GM21390 (cell line): ENCODE measurements at regions not wholly inside any gene's neighbourhood (a gene's known extent, or its start where the extent isn't known, plus 50 kb on each side); places are given as distances from the start of the nearest gene placed in this dataset.
"Not testable (repeated sequence)": the region's sequence is repeated elsewhere in the genome, so short reads cannot be mapped to it uniquely, and the experiment has no call there.

Experiments used
- ATAC-seq: cut with Tn5 transposase; IDR thresholded peaks from one replicate; pipeline ENCODE4 v1.9.1; 2021; ENCODE audit not compliant: unreplicated experiment

DNA sequence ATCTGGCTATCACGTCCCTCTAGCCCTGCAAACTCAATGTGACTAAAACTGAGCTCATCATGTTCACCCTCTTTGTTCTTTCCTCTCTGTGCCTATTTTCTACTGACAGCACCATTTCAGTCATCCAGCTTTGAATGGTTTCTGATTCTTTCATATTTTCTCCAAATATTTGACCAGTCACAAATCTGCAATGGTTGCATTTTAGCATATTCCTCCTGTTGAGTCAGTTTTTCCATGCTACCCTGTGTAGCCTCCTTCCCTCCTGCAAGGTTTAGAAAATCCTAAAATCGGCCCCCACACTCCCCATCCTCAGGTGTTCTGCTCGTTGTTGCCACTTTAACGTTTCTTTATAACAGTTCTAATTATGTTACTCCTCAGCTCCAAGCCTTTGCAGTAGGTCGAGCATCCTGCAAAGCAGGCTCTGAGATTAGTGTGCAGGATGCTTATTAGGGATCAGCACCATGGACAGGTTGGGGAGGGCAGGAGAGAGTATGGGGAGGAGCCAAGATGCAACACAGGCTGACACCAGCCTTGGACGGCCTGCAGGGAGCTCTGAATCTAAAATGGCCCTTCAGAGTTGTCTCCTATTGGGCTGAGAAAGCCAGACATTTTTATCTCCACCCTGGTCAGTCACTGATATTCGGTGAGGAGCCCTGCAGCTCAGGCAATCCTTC lies 531.0 kb upstream of the COBL start:
- no peak for ATAC-seq

DNA sequence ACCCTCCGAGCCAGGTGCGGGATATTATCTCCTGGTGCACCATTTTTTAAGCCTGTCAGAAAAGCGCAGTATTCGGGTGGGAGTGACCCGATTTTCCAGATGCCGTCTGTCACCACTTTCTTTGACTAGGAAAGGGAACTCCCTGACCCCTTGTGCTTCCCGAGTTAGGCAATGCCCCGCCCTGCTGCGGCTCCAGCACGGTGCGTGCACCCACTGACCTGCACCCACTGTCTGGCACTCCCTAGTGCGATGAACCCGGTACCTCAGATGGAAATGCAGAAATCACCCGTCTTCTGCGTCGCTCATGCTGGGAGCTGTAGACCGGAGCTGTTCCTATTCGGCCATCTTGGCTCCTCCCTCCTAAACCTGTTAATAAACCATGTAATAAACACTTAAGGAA lies 522.5 kb upstream of the COBL start:
- ATAC-seq = not testable (repeated sequence)

DNA sequence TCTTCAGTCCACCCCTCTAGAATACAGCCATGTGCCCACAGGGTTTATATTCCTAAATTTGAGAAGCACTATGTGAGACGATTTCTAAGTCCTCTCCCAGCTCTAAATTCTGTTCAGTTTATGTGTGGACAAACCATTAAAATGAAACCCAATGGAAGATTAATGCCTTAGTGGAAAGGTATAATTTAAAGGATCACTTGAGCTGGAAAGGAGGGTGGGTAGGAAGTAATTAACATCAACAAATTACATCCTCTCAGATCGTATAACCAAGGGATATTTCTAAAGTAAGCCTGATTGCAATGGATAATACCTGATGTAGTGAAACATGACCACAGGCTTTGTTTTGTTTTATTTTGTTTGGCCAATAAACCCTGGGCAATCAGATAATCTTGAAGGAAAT lies 511.0 kb upstream of the COBL start:
- ATAC-seq = no peak

DNA sequence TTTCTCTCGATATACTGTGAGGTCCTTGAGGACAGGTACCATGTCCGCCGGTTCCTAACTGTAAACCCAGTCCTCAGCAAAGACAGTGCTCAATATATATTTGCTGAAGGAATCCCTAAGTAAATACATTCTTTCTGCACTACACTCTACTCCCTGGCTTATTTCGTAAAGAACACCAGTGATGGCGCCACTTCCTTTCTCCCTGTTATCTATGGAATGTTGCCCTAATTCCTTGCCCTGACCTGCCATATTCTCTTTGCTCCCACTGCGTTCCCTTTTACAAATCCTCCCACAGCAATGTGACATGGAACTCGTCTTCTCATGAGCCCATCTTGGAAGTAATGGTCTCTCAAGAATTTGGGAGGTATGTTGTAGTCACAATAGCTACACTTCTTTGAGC lies 507.4 kb upstream of the COBL start:
- no peak for ATAC-seq

DNA sequence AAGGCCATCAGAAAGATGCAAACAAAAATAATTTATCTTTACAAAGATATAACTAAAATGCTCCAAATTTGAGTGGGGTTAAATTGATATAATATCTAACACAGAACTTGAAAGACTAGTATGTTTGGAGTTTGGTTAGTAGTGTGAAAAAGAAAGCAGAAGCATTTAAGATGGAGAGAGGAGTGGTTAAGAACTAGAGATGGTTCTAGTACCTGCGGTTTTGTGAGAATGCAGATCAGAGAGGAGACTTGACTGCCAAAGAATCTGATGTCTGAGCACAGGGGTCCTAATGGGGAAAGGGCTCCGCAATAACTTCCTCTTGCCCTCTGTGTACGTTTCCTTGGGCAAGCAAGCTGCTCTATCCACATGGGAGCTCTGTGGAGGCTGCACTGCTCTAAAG lies 506.8 kb upstream of the COBL start:
- no peak for ATAC-seq

DNA sequence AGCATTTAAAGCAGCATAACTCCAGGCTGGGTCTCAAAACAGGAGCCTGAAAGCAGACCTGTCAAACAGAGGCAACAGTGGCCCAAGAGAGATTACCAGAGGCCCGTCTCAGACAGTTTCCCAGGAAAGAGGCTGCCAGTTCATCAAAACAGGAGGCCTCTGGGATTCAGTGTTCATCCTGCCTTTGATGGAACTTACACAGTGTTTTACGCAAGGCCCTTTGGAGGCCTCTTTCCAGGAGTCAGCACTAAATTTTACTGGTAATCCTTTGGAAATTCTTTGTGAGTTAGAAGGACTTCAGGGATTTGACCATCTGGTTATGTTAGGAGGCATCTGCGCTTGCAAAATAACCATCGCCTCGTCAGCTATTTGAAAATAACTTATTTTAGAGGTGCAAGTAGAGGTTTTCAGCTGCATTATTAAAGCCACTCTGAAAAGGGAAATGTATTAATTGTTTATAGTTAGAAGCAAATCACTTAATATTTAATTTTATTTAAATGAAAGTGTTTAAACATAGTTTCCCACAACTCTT lies 501.2 kb upstream of the COBL start:
- ATAC-seq = no peak

DNA sequence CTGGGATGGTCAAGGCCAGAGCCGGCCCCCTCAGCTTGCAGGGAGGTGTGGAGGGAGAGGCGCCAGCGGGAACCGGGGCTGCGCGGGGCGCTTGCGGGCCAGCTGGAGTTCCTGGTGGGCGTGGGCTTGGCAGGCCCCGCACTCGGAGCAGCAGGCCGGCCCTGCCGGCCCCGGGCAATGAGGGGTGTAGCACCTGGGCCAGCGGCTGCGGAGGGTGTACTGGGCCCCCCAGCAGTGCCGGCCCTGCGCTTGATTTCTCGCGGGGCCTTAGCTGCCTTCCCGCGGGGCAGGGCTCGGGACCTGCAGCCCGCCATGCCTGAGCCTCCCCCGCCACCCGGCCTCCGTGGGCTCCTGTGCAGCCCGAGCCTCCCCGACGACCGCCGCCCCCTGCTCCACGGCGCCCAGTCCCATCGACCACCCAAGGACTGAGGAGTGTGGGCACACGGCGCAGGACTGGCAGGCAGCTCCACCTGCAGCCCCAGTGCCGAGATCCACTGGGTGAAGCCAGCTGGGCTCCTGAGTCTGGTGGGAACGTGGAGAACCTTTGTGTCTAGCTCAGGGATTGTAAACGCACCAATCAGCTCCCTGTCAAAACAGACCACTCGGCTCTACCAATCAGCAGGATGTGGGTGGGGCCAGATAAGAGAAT lies 489.3 kb upstream of the COBL start:
- ATAC-seq = not testable (repeated sequence)

DNA sequence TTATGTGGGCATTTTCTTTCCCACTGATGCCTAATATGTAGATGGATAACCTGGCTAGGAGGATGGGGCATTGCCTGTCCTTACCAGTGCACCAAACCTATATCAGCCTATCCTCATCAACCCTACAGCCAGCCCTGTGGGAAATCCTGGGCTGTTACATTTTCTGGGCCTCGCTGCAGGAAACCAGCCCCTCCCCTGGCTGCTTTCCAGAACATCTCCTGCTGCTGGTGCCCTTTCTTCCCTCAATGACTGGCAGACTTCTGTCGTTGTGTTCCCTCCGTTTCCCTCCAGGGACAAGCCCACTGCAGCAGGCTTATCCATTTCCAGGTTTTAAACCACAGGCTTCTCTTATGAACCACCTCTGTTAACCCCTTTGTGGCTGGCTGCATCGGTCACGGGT lies 486.1 kb upstream of the COBL start:
- ATAC-seq = no peak

DNA sequence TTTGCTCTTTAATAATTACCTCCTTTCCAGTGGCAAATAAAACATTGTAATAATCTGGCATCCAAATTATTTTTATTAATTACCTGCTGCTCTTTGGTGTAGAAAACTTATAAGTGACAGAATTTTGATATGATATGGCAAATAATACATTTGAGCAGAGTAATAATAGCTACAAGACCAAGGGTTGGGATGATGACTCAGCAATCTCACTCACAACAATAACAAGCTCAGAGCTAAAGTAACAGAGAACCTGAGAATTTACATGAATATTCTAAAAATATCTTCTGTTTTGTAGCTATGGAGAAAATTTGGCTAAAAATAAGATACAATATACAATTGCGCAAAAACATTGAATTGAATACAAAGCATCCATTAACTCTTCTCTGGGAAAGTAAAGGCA lies 480.8 kb upstream of the COBL start:
- ATAC-seq = no peak

DNA sequence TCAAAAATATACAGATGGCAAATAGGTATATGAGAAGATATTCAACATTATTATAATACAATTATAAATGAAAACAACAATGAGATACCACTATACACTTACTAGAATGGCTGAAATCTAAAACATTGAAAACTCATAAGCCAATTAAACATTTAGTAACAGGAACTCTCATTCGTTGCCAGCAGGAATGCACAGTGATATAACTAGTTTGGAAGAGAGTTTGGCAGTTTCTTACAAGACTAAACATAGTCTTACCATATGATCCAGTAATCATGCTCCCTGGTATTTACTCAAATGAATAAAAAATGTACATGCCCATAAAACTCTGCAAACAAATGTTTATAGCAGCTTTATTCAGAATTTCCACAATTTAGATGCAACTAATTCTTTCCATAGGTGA lies 476.2 kb upstream of the COBL start:
- no peak for ATAC-seq

DNA sequence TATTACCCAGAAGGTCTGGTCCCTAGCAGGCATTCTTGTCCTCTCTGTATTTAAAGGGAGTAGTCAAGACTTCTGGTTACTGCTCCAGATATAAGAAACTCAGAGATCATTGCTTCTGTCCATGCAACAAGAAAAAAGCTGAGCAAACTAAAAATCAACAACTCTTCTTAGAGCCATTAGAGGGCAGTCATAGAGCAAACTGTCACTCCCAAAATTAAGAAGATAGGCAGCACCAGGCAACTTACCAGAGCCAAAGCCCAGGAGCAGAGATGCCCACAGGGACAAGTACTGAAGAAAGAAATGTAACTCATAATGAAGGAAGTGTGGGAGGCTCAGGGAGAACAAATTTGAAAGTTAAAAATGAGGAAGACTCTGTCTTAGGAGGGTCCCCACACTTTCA lies 472.9 kb upstream of the COBL start:
- no peak for ATAC-seq

DNA sequence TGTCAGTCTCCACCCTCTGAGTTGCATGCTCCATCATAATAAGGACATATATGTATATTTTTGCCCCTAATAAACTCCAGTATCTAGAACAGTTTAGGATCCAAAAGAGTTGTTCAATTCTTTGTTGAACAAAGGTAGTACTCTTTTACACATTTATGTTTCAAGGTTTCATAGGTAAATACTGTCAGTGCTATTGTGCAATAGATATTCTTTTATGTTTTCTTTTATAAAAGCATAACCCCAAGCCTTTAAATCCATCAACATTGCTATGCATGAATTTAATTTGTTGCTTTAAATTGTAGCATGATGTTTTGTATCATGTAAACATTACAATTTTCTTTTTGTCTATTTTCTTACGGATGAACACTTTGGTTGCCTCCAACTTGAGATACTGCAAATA lies 469.7 kb upstream of the COBL start:
- ATAC-seq = no peak

DNA sequence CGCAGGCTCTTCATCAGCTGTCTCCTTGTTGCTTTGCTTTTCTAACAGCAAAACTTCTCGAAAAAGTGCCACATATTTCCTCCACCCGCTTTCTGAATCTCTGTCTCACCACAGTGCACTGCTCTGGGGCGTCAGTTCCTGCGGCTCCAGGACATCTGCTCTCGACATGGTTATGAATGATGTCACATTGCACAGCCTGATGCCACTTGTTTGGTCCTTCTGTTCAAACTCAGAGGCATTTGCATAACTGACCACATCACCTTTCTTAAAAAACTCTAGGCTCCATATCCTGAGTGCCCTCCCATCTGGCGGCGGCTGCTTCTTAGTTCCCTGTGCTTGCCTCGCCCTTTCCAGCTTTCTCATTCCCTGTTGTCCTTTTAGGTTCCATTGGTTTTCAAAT lies 469.3 kb upstream of the COBL start:
- ATAC-seq = no peak

DNA sequence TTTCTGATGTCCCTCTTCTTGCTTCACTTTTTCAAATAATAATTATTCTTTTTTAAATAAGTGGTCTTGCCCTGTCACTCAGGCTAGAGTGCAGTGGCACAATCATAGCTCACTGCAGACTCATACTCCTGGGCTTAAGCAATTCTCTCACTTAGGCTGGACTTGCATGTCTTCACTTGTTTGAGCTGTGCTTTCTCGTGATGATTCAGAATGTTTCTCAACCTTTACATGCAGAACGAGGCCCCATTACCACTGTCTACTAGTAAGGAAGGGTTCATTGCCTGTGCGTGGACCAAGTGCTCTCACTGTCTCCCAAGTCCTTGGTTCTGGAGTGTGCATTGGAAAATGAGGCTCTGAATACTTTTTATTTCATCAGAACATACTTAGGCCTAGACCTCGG lies 468.6 kb upstream of the COBL start:
- ATAC-seq = no peak

DNA sequence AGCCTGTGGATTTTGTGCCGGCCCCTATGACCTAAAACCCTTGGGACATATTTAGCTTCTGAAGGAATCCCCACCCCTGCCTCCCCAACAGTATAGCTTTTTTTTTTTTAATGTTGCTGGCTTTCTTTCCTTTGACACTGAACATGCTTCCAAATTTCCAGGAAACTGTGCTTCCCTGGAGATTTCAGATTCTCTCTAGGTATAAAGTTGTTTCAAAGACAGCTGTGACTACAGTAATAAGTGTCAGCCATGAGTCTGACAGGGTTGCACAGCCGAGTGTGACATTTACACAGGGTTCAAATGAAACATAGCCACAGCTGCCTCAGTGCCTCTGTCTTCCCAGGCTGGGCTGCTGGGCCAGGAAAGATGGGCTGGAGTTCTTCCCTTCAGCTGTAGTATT lies 466.6 kb upstream of the COBL start:
- no peak for ATAC-seq

DNA sequence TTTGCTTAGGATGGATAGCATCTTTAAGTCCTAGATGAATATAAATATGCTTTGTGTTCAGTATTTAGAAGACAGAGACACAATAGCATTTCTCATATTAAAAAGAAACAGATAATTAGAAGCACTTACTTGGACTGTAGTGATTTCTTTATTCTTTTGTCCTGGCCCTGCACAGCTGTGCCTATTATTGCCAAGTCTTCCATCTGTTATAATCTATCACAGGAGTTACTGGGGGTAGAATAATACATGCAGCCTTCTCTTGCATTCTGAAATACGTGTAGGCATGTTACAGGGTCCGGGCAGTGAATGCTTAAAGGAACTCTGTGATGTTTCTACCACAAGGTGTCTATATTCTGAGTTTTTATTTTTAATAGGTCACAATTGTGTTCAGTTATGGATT lies 461.5 kb upstream of the COBL start:
- ATAC-seq = no peak

DNA sequence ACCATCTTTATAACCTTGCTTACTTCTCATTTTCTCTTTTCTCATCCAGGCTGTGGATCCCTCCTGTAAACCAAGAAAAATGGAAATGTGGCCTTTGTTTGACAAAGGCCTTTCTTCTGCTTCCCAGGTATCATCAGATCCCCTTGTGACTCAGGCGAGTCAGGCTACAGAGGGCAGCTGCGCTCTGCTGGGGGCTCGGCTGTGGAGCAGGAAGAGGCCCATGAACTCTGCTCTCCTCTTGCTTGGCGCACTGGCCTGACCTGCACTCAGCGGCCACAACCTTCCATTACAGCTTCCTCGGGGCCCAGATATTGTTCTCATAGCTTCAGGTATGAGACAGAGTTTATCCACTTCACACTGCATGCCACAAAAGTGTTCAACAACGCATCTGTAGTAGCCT lies 457.6 kb upstream of the COBL start:
- no peak for ATAC-seq

DNA sequence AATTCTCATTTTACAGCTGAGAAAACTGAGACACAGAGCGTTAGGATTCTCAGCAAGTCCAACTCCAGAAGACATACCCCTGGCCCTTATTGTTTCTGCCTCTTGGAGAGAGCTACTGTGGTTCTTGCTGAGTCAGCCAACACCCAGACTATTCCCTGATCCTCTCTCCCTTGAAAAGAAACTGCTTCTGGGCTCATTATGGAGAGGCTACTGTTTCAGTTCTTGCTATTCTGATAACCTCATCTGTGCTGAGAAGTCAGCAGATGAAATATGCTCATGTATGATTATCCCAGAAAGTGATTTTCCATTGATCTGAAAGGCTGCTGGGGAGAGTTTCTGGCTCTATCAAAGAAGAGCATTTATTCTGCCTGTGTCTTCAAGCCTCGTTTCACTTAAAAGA lies 455.6 kb upstream of the COBL start:
- ATAC-seq = no peak

DNA sequence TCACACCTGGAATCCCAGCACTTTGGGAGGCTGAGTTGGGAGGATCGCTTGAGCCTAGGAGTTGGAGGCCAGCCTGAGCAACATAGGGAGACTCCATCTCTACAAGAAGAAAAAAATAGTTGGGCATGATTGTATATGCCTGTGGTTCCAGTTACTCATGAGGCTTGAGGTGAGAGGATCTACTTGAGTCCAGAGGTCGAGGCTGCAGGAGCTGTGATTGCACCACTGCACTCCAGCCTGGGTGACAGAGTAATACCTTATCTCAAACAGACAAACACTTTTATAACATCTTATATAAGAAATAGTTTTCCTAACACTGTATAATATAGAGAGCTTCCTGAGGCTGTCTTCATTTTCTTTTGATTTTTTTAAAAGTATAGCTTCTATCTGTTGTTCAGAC lies 448.4 kb upstream of the COBL start:
- ATAC-seq = no peak

DNA sequence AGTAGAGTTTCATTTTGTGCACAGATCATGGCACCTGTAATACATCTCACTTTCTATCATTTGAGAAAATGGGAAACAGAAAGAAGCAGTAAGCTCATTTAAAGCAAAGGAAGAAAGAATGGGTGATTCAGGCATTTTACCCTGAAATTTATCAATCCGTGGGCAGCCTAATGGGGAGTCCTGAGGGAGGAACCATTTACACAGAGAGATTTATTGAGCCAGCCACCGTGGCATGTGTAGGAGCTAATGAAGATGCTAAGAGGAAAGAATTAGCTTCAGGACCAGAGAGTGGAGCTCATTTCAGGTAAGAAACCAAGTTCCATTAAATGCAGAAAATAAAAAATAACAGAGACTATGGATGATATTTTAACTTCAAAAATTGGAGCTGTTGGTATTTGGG lies 443.4 kb upstream of the COBL start:
- no peak for ATAC-seq

DNA sequence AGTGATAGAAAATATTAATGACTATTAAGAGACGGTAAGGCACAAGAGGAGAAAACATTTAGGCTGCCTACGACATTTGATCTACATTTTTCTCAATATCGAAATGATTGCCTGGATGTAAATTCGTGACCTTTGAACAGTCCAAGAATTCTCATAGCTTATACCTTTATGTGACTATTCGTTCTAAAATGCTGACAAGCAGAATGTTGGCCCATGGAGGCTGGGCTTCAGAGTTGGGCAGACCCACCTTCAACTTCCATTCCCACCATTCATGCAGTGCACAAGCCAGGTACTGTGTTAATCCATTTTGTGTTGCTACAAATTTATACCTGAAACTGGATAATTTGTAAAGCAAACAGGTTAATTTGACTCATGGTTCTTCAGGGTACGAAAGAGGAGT lies 441.4 kb upstream of the COBL start:
- ATAC-seq = no peak

DNA sequence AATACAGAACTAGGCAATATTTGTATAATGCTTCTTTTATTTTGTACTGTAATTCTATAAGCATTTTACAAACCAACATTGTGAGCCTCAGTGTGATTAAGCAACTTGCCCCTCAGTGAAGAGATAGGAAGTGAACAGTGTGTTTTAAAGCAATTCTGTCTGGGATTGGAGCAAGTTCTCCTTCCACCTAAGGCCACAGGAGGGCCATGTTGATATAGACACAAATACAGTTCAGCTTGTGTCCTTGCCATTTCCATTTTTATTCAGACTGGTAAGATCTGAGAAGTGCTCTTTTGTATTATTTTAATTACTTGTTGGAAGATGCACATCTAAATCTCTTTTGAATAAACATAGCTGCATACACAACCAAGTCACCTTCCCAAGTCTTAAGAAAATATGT lies 416.3 kb upstream of the COBL start:
- ATAC-seq = no peak

DNA sequence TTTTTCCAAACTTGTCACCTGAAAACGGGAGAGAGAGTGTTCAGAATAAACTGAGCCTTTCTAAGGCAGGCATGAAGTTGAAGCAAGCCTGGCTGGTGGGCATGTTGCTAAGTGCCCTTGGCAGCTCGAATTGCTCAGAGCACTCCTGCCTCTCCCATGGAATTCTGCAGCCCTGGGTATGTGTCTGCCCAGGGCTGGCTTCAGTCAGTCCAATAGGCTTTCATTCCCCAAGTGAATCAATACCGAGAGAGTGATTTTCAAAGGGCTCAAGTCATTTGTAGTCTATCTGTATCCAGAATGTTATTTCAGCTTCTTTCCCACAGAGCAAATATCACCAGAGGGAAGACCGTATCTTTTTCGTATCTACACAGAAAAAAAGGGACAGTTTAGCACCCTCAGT lies 415.5 kb upstream of the COBL start:
- no peak for ATAC-seq
